Effector memory CD4-positive, alpha-beta T cell (primary cell): ENCODE measurements at regions not wholly inside any gene's neighbourhood (a gene's known extent, or its start where the extent isn't known, plus 50 kb on each side); places are given as distances from the start of the nearest gene placed in this dataset.

Source experiments
- DNase-seq, 3 donors: peaks; one replicate each; pipeline ENCODE4 v3.0.0-alpha.2; 2020
- H3K27ac ChIP-seq: 2 replicates; pipeline ENCODE4 v1.7.0; 2013; ENCODE audit warnings: mild to moderate bottlenecking, low read length, moderate library complexity; ENCODE audit not compliant: insufficient read depth, poor library complexity, severe bottlenecking
- H3K27me3 ChIP-seq: replicated peaks from 2 replicates; pipeline ENCODE4 v1.7.0; 2013; ENCODE audit warnings: mild to moderate bottlenecking, low read length; ENCODE audit not compliant: insufficient read depth, control insufficient read depth, poor library complexity, severe bottlenecking
- H3K36me3 ChIP-seq: 2 replicates; pipeline ENCODE4 v1.7.0; 2013; ENCODE audit warnings: mild to moderate bottlenecking, low read length, moderate library complexity; ENCODE audit not compliant: control insufficient read depth, insufficient read depth
- H3K4me1 ChIP-seq: 2 replicates; pipeline ENCODE4 v1.7.0; 2013; ENCODE audit warnings: low read length, mild to moderate bottlenecking; ENCODE audit not compliant: control insufficient read depth, insufficient read depth, poor library complexity, severe bottlenecking
- H3K4me3 ChIP-seq: 2 replicates; pipeline ENCODE4 v1.7.0; 2013; ENCODE audit warnings: low read length, low read depth, mild to moderate bottlenecking; ENCODE audit not compliant: insufficient read depth, poor library complexity, severe bottlenecking
- H3K9me3 ChIP-seq: 2 replicates; pipeline ENCODE4 v1.7.0; 2013; ENCODE audit warnings: mild to moderate bottlenecking, low read length, moderate library complexity; ENCODE audit not compliant: control insufficient read depth

DNA sequence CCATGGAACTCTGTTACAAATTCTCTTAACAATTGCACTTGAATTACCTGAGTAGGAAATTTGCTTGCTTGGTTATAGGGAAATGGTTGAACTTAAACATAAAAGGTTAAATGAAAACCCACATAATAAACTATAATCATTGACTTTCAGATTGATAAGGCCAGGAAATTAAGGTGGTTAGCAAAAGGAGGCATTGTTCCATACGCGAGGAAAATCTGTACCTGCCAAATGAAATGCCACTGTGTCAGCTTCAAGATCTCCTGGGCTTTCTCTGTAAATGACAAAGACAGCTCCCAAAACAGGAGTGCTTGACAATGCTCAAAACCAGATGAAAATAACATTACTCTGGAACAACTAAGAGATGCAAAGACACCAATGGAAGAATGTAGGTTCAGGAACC lies 125.5 kb upstream of the KLF3 start:
- Histone ChIP-seq H3K27me3 (no peaks in the 10 kb centered on the region), H3K27ac (no peak overlapping the region), H3K36me3 (no peaks in the 10 kb centered on the region), H3K4me1 (no peaks in the 10 kb centered on the region), H3K4me3 (no peak overlapping the region), H3K9me3 (no peaks in the 10 kb centered on the region)
- DNase-seq = no peak

DNA sequence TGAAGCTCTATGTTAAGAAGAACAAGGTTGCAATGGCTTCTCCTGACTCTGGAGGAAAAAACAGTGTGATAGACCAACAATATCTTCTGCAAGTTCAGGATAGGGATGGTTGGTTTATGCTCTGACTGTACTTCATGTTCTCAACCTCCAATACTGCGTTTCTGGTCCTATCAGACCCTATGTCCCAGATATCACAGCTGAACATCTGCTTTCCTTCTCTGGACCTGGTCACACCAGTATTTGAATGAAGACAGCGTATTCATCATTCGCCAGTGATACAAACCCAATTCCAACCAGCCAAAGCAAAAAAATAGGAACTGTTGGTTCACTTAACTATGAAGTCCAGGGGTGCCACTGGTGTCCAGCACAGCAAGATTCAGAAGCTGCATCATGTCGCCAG lies 124.5 kb upstream of the KLF3 start:
- H3K36me3 ChIP-seq = no peaks in the 10 kb centered on the region
- H3K4me3 ChIP-seq = no peak overlapping the region
- no peak overlapping the region for H3K27ac ChIP-seq
- no peaks in the 10 kb centered on the region for H3K9me3 ChIP-seq
- no peaks in the 10 kb centered on the region for H3K4me1 ChIP-seq
- DNase-seq = no peak
- H3K27me3 ChIP-seq = no peaks in the 10 kb centered on the region

DNA sequence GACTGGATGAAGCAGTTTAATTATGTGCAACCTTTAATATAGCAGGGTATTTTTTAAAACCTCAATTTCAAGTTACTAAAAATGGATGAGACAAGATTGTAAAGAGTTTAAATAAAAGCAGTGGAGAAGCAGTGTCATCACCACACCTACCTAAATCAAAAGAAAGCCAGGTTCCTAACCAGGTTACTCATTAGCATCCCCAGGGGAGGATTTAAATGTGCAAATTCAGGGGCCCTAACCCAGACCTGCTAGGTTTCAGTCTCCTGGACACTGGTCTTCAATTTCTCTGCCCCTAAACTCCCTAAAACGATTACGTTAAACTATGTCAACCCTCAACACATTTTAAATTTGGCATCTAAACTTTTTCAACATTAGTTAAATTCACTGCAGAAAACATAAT lies 116.9 kb upstream of the KLF3 start:
- Histone ChIP-seq H3K36me3 (no peaks in the 10 kb centered on the region), H3K4me3 (no peak overlapping the region), H3K4me1 (no peaks in the 10 kb centered on the region), H3K9me3 (no peaks in the 10 kb centered on the region), H3K27me3 (no peaks in the 10 kb centered on the region), H3K27ac (no peak overlapping the region)
- DNase-seq = no peak

DNA sequence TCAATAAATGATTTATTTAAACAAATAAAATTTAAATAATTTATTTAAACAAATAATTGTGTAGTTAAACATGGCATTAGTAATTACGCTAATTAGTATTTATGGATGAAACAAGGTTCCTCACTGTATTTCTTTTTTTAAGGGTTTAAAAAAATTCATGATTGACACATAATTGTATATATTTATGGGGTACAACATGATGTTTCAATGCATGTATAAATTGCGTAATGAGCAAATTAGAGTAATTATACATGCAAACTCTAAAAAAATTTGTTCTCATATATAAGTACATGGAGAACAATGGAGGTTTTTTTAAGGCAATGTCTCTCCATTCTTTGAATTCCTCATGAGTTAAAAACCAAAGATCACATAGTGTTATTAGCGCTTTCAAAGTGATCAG lies 115.7 kb upstream of the KLF3 start:
- H3K4me1 ChIP-seq = no peaks in the 10 kb centered on the region
- no peaks in the 10 kb centered on the region for H3K27me3 ChIP-seq
- no peak for DNase-seq
- no peaks in the 10 kb centered on the region for H3K9me3 ChIP-seq
- no peak overlapping the region for H3K4me3 ChIP-seq
- no peak overlapping the region for H3K27ac ChIP-seq
- no peaks in the 10 kb centered on the region for H3K36me3 ChIP-seq

DNA sequence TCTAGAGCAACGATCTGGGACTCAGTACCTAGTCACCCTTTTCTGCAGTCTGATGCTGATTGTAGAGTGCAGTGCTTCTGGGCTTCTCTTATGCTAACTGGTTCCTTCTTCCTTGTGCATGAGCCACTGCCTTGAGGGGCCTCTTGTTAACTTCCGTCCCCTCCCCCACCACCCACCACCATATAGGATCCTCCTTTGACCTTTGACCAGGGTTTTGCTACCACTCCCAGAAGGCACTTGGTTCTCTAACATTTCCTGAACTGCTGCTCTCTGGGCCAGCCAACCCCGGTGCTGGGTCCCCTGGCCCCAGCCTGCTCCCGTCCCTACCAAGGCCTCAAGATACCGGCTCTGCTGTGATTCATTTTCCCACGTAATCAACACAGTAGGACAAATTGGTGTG lies 104.6 kb upstream of the KLF3 start:
- no peaks in the 10 kb centered on the region for H3K36me3 ChIP-seq
- no peaks in the 10 kb centered on the region for H3K27me3 ChIP-seq
- H3K27ac ChIP-seq = no peak overlapping the region
- no peaks in the 10 kb centered on the region for H3K9me3 ChIP-seq
- DNase-seq = no peak
- H3K4me1 ChIP-seq = no peaks in the 10 kb centered on the region
- no peak overlapping the region for H3K4me3 ChIP-seq

DNA sequence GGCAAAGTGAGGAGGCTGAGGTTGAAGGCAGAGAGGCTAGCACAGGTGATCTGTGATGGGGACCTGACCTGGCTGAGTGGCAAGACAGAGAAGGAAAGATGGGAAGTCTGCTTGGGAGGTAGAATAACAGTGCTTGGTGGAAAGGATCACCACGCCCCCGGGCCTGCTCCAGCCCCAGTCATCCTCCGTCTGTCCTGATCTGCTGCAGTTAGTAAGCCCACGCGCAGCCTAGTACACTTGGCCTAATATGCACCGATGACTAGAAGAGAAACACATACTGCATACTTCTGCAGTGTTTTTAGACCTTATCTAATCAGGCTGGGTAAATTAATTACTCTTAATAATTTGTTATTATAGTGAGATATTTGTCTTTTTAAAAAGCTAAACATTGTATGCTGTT lies 103.7 kb upstream of the KLF3 start:
- H3K4me3 ChIP-seq = no peak overlapping the region
- no peak for DNase-seq
- H3K9me3 ChIP-seq = no peaks in the 10 kb centered on the region
- no peak overlapping the region for H3K27ac ChIP-seq
- no peaks in the 10 kb centered on the region for H3K4me1 ChIP-seq
- no peaks in the 10 kb centered on the region for H3K27me3 ChIP-seq
- H3K36me3 ChIP-seq = no peaks in the 10 kb centered on the region

DNA sequence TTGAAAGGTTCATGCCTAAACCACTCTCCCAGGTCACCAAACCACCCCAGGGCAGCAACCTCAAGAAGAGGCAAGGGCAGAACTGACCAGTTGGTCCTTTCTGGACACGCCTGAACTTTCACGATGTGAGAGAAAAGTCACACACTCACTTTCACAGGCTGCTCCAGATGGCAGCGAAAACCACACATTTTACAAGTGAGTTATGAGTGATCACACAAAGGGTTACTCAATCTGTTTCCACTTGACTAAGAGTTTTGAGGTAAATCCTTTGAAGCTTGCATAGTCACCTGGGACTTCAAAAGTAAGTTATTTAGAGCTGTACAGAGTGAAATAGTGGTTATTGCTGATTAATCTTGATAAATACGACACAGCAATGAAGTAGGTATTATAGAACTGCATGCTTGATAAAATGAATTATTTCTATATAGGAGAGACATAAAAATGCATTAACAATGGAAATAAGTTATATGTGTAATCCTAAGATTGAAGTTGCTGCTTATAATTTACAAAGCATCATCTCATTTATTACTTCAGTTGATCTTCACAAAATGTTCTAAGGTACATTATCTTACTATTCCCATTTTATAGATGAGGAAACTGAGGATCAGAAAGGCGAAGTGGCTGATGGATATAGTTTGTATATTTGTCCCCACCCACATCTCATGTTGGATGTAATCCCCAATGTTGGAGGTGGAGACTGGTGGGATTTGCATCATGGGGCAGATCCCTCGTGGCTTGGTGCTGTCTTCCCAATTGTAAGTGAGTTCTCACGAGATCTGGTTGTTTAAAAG lies 103.0 kb upstream of the KLF3 start:
- no peak overlapping the region for H3K4me3 ChIP-seq
- H3K27ac ChIP-seq = no peak overlapping the region
- H3K27me3 ChIP-seq = no peaks in the 10 kb centered on the region
- no peaks in the 10 kb centered on the region for H3K9me3 ChIP-seq
- H3K36me3 ChIP-seq = no peaks in the 10 kb centered on the region
- no peaks in the 10 kb centered on the region for H3K4me1 ChIP-seq
- DNase-seq = no peak

DNA sequence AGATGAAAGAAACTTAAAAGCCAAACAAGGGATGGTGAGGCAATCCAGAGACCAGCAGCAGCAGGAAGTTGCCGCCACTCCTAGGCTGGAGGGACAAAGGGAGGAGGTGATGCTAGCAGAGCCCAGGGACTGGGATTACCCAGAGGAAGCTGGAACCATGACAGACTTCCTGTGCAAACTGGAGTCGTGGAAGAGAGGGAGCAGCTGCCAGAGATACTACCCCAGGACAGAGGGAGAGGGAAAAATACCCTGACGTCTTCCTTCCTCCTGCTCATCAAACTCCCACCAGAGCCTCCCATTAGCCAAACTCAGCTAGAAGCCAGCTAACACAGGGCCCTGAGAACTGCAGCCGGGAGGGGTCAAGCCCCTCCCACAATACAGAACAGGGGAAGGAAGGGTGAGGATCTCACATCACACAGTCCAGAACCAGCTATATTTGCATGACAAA lies 101.2 kb upstream of the KLF3 start:
- no peak for DNase-seq
- no peaks in the 10 kb centered on the region for H3K27me3 ChIP-seq
- no peaks in the 10 kb centered on the region for H3K4me1 ChIP-seq
- H3K4me3 ChIP-seq = no peak overlapping the region
- H3K9me3 ChIP-seq = no peaks in the 10 kb centered on the region
- no peaks in the 10 kb centered on the region for H3K36me3 ChIP-seq
- no peak overlapping the region for H3K27ac ChIP-seq

DNA sequence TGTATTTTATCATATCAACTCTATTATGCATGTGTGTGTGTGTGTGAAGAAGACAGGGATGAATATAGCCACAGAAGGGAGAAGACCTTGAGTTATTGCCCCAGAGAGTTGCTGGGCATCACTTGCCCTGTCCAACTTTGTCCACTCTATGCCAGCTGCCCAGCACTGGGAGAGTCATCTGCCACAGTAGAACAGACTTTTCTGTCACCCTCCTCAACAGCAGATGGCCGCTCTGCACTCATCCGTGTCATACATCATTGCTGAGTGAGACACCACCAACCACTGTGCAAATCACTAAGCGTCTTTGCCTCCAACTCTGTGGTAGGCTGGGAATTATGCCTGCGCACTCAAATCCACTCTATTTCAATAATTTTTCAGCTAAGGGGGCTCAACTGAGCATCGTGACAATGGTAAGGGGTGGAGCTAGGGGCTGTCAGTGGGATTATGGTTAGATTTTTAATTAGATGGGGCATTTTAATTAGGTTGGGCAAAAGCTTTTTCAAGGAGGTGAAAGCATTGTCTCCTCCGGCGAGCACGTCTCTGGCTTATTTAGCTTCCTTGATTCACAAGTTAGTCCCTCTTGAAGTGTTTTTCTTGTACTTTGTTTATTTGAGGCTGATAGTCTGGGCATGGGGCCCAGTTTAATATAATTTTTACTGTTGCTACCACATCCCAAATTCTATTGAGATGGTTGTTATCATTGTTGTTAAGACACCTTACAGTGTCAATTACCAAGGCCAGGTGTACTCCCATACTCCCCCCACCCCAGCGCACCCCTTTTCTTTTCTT lies 100.1 kb upstream of the KLF3 start:
- Histone ChIP-seq H3K4me3 (no peak overlapping the region), H3K9me3 (no peaks in the 10 kb centered on the region), H3K27ac (no peak overlapping the region), H3K4me1 (no peaks in the 10 kb centered on the region), H3K27me3 (no peaks in the 10 kb centered on the region), H3K36me3 (no peaks in the 10 kb centered on the region)
- no peak for DNase-seq
